ENCODE measurements at regions not wholly inside any gene's neighbourhood (a gene's known extent, or its start where the extent isn't known, plus 50 kb on each side); places are given as distances from the start of the nearest gene placed in this dataset.

DNA sequence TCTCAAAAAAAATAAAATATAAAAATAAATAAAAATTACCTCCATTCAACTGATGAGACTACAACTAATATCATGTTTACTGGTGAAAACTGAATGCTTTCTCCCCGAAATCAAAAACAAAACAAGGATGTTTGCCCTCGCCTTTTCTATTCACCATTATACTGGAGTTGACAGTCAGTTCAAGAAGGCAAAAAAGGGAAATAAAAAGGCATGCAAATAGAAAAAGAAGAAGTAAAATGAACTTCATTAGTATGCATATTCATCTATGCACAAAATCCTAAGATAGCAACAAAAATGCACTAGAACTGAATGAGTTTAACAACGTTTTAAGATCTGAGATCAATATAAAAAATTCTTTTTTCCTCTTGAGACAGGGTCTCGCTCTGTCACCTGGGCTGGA lies 72.7 kb upstream of the FAM174B start:
- TF ChIP-seq CTCF (IDR thresholded peaks at IDR 0.05), result no peak
- TF ChIP-seq POLR2AphosphoS5 (IDR thresholded peaks at IDR 0.05), result no peak

Measured in esophagus muscularis mucosa (tissue), 3 donors.